ENCODE measurements at regions not wholly inside any gene's neighbourhood (a gene's known extent, or its start where the extent isn't known, plus 50 kb on each side); places are given as distances from the start of the nearest gene placed in this dataset.

DNA sequence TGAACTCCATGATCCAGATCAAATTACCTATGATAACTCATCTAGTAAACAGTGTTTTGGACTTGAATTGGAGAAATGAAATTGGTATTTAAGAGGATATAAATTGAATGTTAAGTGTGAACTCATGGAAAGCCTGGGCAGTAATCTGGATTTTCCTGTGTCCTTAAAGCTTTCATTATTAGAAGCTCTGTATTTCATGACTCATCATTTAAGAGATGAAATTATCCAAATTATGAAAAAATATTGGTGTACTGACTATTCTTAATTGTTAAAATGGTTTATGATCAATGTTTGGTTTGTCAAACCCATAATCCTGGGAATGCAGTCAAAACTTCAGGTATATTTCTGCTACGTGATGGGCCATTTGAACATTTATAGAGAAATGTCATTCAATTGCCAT is 332.2 kb upstream of the ST6GAL2 start:
- Histone ChIP-seq H2AFZ (no peak overlapping the region), H3K4me3 (no peak overlapping the region), H3K79me2 (replicated peaks; ENCODE audit: insufficient read depth) (no peaks in the 10 kb centered on the region), H3K27ac (ENCODE audit: low read depth) (no peak overlapping the region), H3K4me1 (ENCODE audit: insufficient read depth) (peaks cover 13% of the 10 kb centered on the region), H3K4me2 (no peak overlapping the region), H3K9me2 (ENCODE audit: insufficient read depth) (peaks cover 16% of the 10 kb centered on the region), H3K36me3 (ENCODE audit: insufficient read depth) (no peaks in the 10 kb centered on the region), H4K20me1 (replicated peaks; ENCODE audit: insufficient read depth) (no peaks in the 10 kb centered on the region), H3F3A (replicated peaks; ENCODE audit: low read depth) (no peaks in the 10 kb centered on the region), H3K27me3 (ENCODE audit: insufficient read depth) (no peaks in the 10 kb centered on the region)
- Mint-ChIP-seq H3K4me3 (no peak overlapping the region), H3K36me3 (ENCODE audit: low read depth) (no peaks in the 10 kb centered on the region), H3K9me3 (no peaks in the 10 kb centered on the region), H3K4me1 (peaks cover 10% of the 10 kb centered on the region), H3K27me3 (ENCODE audit: insufficient read depth, low read depth, poor library complexity) (peaks cover 5% of the 10 kb centered on the region), H3K27ac (no peak overlapping the region)
- DNase-seq (ENCODE audit: low spot score) = no peak
- TF ChIP-seq, protein P1, sequence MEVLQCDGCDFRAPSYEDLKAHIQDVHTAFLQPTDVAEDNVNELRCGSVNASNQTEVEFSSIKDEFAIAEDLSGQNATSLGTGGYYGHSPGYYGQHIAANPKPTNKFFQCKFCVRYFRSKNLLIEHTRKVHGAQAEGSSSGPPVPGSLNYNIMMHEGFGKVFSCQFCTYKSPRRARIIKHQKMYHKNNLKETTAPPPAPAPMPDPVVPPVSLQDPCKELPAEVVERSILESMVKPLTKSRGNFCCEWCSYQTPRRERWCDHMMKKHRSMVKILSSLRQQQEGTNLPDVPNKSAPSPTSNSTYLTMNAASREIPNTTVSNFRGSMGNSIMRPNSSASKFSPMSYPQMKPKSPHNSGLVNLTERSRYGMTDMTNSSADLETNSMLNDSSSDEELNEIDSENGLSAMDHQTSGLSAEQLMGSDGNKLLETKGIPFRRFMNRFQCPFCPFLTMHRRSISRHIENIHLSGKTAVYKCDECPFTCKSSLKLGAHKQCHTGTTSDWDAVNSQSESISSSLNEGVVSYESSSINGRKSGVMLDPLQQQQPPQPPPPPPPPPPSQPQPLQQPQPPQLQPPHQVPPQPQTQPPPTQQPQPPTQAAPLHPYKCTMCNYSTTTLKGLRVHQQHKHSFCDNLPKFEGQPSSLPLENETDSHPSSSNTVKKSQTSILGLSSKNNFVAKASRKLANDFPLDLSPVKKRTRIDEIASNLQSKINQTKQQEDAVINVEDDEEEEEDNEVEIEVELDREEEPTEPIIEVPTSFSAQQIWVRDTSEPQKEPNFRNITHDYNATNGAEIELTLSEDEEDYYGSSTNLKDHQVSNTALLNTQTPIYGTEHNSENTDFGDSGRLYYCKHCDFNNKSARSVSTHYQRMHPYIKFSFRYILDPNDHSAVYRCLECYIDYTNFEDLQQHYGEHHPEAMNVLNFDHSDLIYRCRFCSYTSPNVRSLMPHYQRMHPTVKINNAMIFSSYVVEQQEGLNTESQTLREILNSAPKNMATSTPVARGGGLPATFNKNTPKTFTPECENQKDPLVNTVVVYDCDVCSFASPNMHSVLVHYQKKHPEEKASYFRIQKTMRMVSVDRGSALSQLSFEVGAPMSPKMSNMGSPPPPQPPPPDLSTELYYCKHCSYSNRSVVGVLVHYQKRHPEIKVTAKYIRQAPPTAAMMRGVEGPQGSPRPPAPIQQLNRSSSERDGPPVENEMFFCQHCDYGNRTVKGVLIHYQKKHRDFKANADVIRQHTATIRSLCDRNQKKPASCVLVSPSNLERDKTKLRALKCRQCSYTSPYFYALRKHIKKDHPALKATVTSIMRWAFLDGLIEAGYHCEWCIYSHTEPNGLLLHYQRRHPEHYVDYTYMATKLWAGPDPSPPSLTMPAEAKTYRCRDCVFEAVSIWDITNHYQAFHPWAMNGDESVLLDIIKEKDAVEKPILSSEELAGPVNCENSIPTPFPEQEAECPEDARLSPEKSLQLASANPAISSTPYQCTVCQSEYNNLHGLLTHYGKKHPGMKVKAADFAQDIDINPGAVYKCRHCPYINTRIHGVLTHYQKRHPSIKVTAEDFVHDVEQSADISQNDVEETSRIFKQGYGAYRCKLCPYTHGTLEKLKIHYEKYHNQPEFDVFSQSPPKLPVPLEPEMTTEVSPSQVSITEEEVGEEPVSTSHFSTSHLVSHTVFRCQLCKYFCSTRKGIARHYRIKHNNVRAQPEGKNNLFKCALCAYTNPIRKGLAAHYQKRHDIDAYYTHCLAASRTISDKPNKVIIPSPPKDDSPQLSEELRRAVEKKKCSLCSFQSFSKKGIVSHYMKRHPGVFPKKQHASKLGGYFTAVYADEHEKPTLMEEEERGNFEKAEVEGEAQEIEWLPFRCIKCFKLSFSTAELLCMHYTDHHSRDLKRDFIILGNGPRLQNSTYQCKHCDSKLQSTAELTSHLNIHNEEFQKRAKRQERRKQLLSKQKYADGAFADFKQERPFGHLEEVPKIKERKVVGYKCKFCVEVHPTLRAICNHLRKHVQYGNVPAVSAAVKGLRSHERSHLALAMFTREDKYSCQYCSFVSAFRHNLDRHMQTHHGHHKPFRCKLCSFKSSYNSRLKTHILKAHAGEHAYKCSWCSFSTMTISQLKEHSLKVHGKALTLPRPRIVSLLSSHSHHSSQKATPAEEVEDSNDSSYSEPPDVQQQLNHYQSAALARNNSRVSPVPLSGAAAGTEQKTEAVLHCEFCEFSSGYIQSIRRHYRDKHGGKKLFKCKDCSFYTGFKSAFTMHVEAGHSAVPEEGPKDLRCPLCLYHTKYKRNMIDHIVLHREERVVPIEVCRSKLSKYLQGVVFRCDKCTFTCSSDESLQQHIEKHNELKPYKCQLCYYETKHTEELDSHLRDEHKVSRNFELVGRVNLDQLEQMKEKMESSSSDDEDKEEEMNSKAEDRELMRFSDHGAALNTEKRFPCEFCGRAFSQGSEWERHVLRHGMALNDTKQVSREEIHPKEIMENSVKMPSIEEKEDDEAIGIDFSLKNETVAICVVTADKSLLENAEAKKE (CRISPR knock-in tag; IDR thresholded peaks at IDR 0.05) = no peak
- TF ChIP-seq NANOG (IDR thresholded peaks at IDR 0.05; ENCODE audit: borderline replicate concordance) (no peak), EZH2 (IDR thresholded peaks at IDR 0.05; ENCODE audit: low read depth, unreplicated experiment) (no peak), ZNF114 (CRISPR knock-in tag; IDR thresholded peaks at IDR 0.05) (no peak), POLR2AphosphoS5 (IDR thresholded peaks at IDR 0.05; ENCODE audit: low read depth) (no peak), ZNF331 (CRISPR knock-in tag; IDR thresholded peaks at IDR 0.05; ENCODE audit: low read depth) (no peak), EZH2phosphoT487 (IDR thresholded peaks at IDR 0.05; ENCODE audit: unreplicated experiment) (no peak), CREB1 (CRISPR knock-in tag; IDR thresholded peaks at IDR 0.05; ENCODE audit: low read depth) (no peak), JUNB (IDR thresholded peaks at IDR 0.05; ENCODE audit: unreplicated experiment) (no peak)
- TF ChIP-seq, protein P2, sequence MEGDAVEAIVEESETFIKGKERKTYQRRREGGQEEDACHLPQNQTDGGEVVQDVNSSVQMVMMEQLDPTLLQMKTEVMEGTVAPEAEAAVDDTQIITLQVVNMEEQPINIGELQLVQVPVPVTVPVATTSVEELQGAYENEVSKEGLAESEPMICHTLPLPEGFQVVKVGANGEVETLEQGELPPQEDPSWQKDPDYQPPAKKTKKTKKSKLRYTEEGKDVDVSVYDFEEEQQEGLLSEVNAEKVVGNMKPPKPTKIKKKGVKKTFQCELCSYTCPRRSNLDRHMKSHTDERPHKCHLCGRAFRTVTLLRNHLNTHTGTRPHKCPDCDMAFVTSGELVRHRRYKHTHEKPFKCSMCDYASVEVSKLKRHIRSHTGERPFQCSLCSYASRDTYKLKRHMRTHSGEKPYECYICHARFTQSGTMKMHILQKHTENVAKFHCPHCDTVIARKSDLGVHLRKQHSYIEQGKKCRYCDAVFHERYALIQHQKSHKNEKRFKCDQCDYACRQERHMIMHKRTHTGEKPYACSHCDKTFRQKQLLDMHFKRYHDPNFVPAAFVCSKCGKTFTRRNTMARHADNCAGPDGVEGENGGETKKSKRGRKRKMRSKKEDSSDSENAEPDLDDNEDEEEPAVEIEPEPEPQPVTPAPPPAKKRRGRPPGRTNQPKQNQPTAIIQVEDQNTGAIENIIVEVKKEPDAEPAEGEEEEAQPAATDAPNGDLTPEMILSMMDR (conservative IDR thresholded peaks at IDR 0.05; ENCODE audit: low read depth in 2 of 2) = no peak
- TF ChIP-seq, protein P3, sequence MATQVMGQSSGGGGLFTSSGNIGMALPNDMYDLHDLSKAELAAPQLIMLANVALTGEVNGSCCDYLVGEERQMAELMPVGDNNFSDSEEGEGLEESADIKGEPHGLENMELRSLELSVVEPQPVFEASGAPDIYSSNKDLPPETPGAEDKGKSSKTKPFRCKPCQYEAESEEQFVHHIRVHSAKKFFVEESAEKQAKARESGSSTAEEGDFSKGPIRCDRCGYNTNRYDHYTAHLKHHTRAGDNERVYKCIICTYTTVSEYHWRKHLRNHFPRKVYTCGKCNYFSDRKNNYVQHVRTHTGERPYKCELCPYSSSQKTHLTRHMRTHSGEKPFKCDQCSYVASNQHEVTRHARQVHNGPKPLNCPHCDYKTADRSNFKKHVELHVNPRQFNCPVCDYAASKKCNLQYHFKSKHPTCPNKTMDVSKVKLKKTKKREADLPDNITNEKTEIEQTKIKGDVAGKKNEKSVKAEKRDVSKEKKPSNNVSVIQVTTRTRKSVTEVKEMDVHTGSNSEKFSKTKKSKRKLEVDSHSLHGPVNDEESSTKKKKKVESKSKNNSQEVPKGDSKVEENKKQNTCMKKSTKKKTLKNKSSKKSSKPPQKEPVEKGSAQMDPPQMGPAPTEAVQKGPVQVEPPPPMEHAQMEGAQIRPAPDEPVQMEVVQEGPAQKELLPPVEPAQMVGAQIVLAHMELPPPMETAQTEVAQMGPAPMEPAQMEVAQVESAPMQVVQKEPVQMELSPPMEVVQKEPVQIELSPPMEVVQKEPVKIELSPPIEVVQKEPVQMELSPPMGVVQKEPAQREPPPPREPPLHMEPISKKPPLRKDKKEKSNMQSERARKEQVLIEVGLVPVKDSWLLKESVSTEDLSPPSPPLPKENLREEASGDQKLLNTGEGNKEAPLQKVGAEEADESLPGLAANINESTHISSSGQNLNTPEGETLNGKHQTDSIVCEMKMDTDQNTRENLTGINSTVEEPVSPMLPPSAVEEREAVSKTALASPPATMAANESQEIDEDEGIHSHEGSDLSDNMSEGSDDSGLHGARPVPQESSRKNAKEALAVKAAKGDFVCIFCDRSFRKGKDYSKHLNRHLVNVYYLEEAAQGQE (IDR thresholded peaks at IDR 0.05; ENCODE audit: unreplicated experiment) = no peak
- TF ChIP-seq, protein P4, sequence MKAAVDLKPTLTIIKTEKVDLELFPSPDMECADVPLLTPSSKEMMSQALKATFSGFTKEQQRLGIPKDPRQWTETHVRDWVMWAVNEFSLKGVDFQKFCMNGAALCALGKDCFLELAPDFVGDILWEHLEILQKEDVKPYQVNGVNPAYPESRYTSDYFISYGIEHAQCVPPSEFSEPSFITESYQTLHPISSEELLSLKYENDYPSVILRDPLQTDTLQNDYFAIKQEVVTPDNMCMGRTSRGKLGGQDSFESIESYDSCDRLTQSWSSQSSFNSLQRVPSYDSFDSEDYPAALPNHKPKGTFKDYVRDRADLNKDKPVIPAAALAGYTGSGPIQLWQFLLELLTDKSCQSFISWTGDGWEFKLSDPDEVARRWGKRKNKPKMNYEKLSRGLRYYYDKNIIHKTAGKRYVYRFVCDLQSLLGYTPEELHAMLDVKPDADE (IDR thresholded peaks at IDR 0.05) = no peak
- ATAC-seq = no peak
